ENCODE measurements at regions not wholly inside any gene's neighbourhood (a gene's known extent, or its start where the extent isn't known, plus 50 kb on each side); places are given as distances from the start of the nearest gene placed in this dataset.
A peak's percentile ranks its signal among the peaks of the same experiment; 100 is the strongest.

- peak; percentile 85 for DNase-seq
- Mint-ChIP-seq H3K27ac (no peak overlapping the region), H3K4me3 (peak overlapping the region; percentile 62), H3K4me1 (peaks cover 18% of the 10 kb centered on the region), H3K9me3 (peaks cover 10% of the 10 kb centered on the region), H3K27me3 (ENCODE audit: low read depth, poor library complexity) (peaks cover 2% of the 10 kb centered on the region), H3K36me3 (ENCODE audit: low read depth) (no peaks in the 10 kb centered on the region)
- TF ChIP-seq, protein P1, sequence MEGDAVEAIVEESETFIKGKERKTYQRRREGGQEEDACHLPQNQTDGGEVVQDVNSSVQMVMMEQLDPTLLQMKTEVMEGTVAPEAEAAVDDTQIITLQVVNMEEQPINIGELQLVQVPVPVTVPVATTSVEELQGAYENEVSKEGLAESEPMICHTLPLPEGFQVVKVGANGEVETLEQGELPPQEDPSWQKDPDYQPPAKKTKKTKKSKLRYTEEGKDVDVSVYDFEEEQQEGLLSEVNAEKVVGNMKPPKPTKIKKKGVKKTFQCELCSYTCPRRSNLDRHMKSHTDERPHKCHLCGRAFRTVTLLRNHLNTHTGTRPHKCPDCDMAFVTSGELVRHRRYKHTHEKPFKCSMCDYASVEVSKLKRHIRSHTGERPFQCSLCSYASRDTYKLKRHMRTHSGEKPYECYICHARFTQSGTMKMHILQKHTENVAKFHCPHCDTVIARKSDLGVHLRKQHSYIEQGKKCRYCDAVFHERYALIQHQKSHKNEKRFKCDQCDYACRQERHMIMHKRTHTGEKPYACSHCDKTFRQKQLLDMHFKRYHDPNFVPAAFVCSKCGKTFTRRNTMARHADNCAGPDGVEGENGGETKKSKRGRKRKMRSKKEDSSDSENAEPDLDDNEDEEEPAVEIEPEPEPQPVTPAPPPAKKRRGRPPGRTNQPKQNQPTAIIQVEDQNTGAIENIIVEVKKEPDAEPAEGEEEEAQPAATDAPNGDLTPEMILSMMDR (IDR thresholded peaks at IDR 0.05) = peak; percentile 79
Observed at GRCh38 chr6:18990059-18990978, 603.2 kb downstream of the RNF144B start.

- Mint-ChIP-seq H3K9me3 (peaks cover 29% of the 10 kb centered on the region), H3K4me1 (no peaks in the 10 kb centered on the region), H3K36me3 (ENCODE audit: low read depth) (no peaks in the 10 kb centered on the region), H3K27ac (no peak overlapping the region), H3K4me3 (no peak overlapping the region), H3K27me3 (ENCODE audit: low read depth, poor library complexity) (peaks cover 17% of the 10 kb centered on the region)
- TF ChIP-seq, protein P1 (IDR thresholded peaks at IDR 0.05) = peak; percentile 64
- DNase-seq = peak; percentile 5
Observed at GRCh38 chr6:18997375-18997826, 610.3 kb downstream of the RNF144B start.

- Mint-ChIP-seq H3K9me3 (no peaks in the 10 kb centered on the region), H3K4me1 (no peaks in the 10 kb centered on the region), H3K4me3 (no peak overlapping the region), H3K27me3 (ENCODE audit: low read depth, poor library complexity) (peaks cover 12% of the 10 kb centered on the region), H3K27ac (no peak overlapping the region), H3K36me3 (ENCODE audit: low read depth) (no peaks in the 10 kb centered on the region)
- no peak for DNase-seq
- TF ChIP-seq, protein P1 (IDR thresholded peaks at IDR 0.05) = no peak
Observed at GRCh38 chr6:19002976-19003560, 615.9 kb downstream of the RNF144B start.

- Mint-ChIP-seq H3K9me3 (no peaks in the 10 kb centered on the region), H3K36me3 (ENCODE audit: low read depth) (no peaks in the 10 kb centered on the region), H3K4me3 (no peak overlapping the region), H3K27me3 (ENCODE audit: low read depth, poor library complexity) (peaks cover 4% of the 10 kb centered on the region), H3K4me1 (no peaks in the 10 kb centered on the region), H3K27ac (no peak overlapping the region)
- TF ChIP-seq, protein P1 (IDR thresholded peaks at IDR 0.05) = no peak
- DNase-seq = no peak
Observed at GRCh38 chr6:19004176-19004575, 617.0 kb downstream of the RNF144B start.

DNA sequence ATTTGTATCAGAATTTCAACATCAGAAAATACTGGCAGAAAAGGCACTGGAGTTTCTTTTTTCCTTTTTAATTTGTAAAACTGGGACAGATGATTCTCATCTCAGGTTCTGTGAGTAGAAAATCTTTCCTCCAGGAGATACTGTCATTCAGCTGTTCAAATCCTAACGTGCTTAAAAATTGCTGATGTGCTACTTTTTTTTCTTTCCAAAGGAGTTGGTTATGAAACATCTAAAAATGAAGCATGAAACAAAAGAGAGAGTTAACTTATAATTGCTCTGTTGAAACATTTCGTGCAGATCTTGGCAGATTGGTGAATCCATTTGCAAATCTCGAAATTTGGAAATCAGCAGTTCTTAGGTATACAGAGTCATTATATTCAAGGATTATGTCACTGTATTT, 622.6 kb downstream of the RNF144B start:
- no peaks in the 10 kb centered on the region for H3K9me3 Mint-ChIP-seq
- no peak for DNase-seq
- H3K4me3 Mint-ChIP-seq = no peak overlapping the region
- no peaks in the 10 kb centered on the region for H3K4me1 Mint-ChIP-seq
- TF ChIP-seq, protein P1 (IDR thresholded peaks at IDR 0.05) = no peak
- no peaks in the 10 kb centered on the region for H3K27me3 Mint-ChIP-seq (ENCODE audit: low read depth, poor library complexity)
- H3K36me3 Mint-ChIP-seq (ENCODE audit: low read depth) = no peaks in the 10 kb centered on the region
- no peak overlapping the region for H3K27ac Mint-ChIP-seq

Measured in nephron progenitor cell (in vitro differentiated cells).